Stimulated activated naive B cell treated with anti-CD40 and anti-IgM and Interleukin-4, amounts not matched to agents 10 μg/mL and 1 μg/mL and 100 μg/mL, for 72 hours (primary cell): ENCODE measurements at regions not wholly inside any gene's neighbourhood (a gene's known extent, or its start where the extent isn't known, plus 50 kb on each side); places are given as distances from the start of the nearest gene placed in this dataset.

Source experiments
- ATAC-seq, 2 donors: fragments of 150-1000 bp; cut with Tn5 transposase; replicated peaks; 2 replicates each; pipeline ENCODE4 v1.10.0; 2021; ENCODE audit warnings: moderate library complexity in 1 of 2
- DNase-seq: peaks from one replicate; pipeline ENCODE4 v3.0.0; 2021
- H3K27ac Mint-ChIP-seq: one replicate; pipeline ENCODE4 v1.8.0; 2022; ENCODE audit warnings: mild to moderate bottlenecking, mixed read lengths
- H3K27me3 Mint-ChIP-seq, 2 donors: one replicate each; pipeline ENCODE4 v1.8.0; 2022; ENCODE audit warnings: mixed read lengths in 2 of 2
- H3K36me3 Mint-ChIP-seq, 2 donors: one replicate each; pipeline ENCODE4 v1.8.0; 2022; ENCODE audit warnings: mixed read lengths in 2 of 2, mild to moderate bottlenecking in 1 of 2
- H3K4me1 Mint-ChIP-seq, 2 donors: one replicate each; pipeline ENCODE4 v1.8.0; 2022; ENCODE audit warnings: mixed read lengths in 2 of 2, mild to moderate bottlenecking in 1 of 2
- H3K4me3 Mint-ChIP-seq, 2 donors: one replicate each; pipeline ENCODE4 v1.8.0; 2022; ENCODE audit warnings: mild to moderate bottlenecking in 2 of 2, mixed read lengths in 2 of 2, moderate library complexity in 1 of 2
- H3K9me3 Mint-ChIP-seq, 2 donors: one replicate each; pipeline ENCODE4 v1.8.0; 2022; ENCODE audit warnings: mixed read lengths in 2 of 2, mild to moderate bottlenecking in 1 of 2

DNA sequence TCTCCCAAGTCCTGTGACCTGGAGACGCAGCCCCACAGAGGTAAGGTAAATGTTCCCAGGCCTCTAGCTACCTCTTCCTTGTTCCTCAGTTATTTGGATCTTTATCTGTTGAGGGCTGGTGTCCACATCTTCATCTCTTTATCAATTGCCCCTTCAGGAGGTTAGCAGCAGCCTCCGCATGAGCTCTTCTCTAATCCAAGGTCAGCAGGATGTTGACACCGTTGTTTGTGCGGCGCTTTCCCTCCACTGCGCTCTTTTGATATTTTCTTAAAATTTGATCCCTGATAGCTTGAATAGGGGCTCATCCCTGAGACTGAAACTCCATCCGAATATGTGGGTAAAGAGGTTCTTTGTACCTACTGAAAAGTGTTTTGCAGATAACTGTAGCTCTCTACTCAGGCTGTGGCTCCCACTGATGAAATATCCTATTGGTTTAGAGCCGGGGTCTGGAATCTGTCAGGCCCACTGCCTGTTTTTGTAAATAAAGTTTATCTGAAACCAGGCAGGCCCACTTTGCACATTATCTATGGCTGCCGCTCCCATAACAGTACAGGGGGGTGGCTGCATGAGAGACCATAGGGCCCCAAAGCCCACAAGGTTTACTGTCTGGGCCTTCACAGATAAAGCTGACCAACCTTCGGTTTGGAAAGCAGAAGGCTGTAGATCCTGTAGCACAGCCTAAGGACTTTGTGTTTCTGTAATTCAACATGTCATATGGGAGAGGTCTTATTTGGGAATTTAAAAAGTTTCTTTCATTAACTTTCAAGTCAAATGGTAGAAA lies 362.6 kb downstream of the QKI start:
- Mint-ChIP-seq H3K27ac (no peak overlapping the region), H3K27me3 (no peaks in the 10 kb centered on the region), H3K4me1 (peaks cover 0 to 1% of the 10 kb centered on the region in 2 donors), H3K9me3 (no peaks in the 10 kb centered on the region), H3K4me3 (no peak overlapping the region), H3K36me3 (no peaks in the 10 kb centered on the region)
- ATAC-seq (no peak), DNase-seq (no peak)

DNA sequence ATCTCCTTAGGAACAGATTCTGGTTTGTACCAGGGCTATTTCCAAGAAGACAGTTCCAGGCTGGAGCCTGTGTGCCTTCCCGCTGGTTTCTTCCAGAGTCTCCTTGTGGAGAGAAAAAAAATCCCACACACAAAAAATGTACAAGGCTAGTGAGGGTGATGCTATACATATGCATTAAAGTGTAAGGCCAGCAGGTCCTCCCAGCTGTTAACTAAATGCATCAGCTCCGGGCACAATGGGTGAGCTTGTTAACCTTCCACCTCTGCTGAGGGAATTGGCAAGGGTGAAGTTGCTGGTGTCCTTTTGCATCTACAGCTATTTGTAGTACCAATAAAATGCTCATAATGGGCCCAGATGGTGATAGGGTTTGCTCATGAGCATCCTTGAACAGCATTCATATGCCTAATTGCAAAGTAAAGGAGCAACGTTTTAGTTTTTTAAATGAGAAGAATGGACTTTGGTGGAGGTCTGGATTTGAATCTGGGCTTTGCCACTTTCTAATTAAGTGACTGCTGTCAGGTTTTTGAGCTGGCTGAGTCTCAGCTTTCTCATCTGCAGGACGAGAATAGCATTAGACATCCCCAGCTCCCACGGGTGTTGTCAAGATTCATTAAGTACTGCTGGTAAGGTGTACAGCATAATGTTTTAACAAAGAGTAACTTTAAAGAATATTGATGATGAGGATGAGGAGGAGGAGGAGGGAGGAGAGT lies 361.8 kb downstream of the QKI start:
- Mint-ChIP-seq H3K4me1 (no peaks in the 10 kb centered on the region), H3K4me3 (no peak overlapping the region), H3K36me3 (no peaks in the 10 kb centered on the region), H3K27me3 (no peaks in the 10 kb centered on the region), H3K9me3 (no peaks in the 10 kb centered on the region), H3K27ac (no peak overlapping the region)
- no peak for DNase-seq
- ATAC-seq = no peak

DNA sequence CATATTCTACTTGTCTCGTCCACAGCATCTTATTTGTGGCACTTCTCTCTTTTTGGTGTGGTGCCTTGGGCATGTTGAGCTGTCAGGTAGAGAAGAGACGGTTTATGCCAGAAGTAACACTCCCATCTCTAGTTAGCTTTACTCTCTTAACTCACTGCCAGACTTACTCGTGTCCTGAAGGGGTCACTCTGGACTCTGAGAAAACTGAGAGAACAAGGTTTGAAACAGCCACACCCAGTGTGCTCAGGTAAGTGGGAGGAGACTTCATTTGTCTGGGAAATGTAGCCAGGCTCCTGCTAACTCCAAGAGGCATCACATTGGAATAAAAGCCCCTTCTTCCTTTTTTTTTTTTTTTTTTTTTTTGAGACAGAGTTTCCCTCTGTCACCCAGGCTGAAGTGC lies 360.8 kb downstream of the QKI start:
- ATAC-seq (no peak), DNase-seq (no peak)
- Mint-ChIP-seq H3K27me3 (no peaks in the 10 kb centered on the region), H3K4me1 (no peaks in the 10 kb centered on the region), H3K36me3 (no peaks in the 10 kb centered on the region), H3K27ac (no peak overlapping the region), H3K4me3 (no peak overlapping the region), H3K9me3 (no peaks in the 10 kb centered on the region)

DNA sequence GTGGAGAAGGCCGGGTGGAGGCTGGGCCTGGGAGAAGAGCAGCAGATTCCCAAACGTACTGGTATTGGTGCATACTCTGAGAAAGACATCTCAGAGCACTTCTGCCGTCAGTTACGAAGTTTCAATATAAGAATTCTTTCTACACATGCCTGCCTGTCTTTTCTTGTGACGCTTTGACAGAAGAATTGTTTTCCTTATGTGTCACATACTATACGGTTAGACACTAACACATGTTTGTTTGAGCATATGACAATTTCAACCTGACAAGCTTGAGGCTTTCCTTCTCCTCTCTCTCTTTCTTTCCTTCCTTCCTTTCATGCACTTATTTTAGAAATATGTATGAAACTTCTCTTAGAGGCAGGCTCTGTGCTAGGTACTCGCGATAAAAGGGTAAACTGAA lies 360.0 kb downstream of the QKI start:
- no peak overlapping the region for H3K4me3 Mint-ChIP-seq
- no peaks in the 10 kb centered on the region for H3K4me1 Mint-ChIP-seq
- no peaks in the 10 kb centered on the region for H3K27me3 Mint-ChIP-seq

DNA sequence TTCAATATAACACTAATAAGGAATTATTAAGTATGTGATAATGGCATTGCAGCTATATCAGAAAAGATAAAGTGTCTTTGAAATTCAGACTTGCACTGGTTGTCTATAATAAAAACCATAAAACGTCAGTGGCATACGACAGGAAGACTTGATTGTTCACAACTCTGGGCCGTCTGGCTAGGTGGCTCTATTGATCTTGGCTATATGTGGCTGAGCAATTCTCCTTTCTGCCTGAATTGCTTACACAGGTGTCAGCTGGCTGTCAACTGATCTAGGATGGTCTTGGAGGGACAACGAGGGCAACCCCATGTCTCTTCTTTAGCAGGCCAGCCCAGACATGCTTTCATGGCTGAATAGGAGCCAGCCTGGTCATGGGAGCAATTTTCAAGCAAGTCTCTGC lies 359.1 kb downstream of the QKI start:
- Mint-ChIP-seq H3K4me1 (no peaks in the 10 kb centered on the region), H3K9me3 (no peaks in the 10 kb centered on the region), H3K4me3 (no peak overlapping the region), H3K36me3 (no peaks in the 10 kb centered on the region), H3K27me3 (peaks cover 3 to 4% of the 10 kb centered on the region in 2 donors), H3K27ac (no peak overlapping the region)
- DNase-seq = no peak
- ATAC-seq = no peak

More for the DNA sequence above, 360.0 kb downstream of the QKI start:
- H3K27ac Mint-ChIP-seq = no peak overlapping the region
- H3K36me3 Mint-ChIP-seq = no peaks in the 10 kb centered on the region
- DNase-seq = no peak
- ATAC-seq = no peak
- H3K9me3 Mint-ChIP-seq = no peaks in the 10 kb centered on the region

DNA sequence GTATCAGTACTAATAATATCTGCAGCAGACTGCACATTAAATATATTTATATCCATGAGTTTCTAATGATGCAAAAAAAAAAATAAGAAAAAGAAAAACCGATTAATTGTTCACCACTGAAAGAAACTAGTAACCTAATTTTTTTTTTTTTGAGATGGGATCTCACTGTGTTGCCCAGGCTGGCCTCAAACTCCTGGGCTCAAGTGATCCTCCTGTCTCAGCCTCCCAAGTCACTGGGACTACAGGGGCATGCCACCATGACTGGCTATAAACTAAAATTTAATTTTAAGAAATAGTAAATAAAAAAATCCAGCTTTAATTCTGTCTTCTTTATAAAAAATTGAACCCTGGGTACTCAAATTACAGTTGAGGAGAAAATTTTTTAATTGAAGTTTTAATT lies 358.2 kb downstream of the QKI start:
- no peak for ATAC-seq

DNA sequence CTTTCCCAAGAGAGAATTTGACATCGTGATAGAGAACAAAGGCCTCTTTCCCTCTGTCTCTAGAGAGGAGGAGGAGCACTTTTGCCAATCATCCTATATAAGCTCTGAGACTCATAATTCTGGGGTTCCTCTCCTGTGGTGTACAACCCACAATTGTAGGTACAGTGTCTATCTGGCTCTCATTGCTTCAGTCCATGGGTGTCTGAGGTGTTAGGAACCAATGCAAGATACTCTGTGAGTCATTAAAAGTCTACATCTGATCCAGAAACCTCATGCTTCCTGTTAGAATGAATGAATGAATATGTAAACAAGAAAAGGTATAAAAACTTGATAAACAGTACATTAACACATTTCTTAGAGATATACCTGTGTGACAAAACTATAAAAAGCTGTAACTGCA lies 356.7 kb downstream of the QKI start:
- H3K36me3 Mint-ChIP-seq = no peaks in the 10 kb centered on the region
- H3K4me3 Mint-ChIP-seq = no peak overlapping the region
- H3K9me3 Mint-ChIP-seq = no peaks in the 10 kb centered on the region
- no peaks in the 10 kb centered on the region for H3K4me1 Mint-ChIP-seq
- H3K27ac Mint-ChIP-seq = no peak overlapping the region
- no peak for ATAC-seq
- no peak for DNase-seq
- H3K27me3 Mint-ChIP-seq = peaks cover 12 to 21% of the 10 kb centered on the region in 2 donors

More for the DNA sequence above, 358.2 kb downstream of the QKI start:
- Mint-ChIP-seq H3K4me3 (no peak overlapping the region), H3K9me3 (no peaks in the 10 kb centered on the region), H3K4me1 (no peaks in the 10 kb centered on the region), H3K36me3 (no peaks in the 10 kb centered on the region), H3K27me3 (peaks cover 4 to 13% of the 10 kb centered on the region in 2 donors), H3K27ac (no peak overlapping the region)
- DNase-seq = no peak

DNA sequence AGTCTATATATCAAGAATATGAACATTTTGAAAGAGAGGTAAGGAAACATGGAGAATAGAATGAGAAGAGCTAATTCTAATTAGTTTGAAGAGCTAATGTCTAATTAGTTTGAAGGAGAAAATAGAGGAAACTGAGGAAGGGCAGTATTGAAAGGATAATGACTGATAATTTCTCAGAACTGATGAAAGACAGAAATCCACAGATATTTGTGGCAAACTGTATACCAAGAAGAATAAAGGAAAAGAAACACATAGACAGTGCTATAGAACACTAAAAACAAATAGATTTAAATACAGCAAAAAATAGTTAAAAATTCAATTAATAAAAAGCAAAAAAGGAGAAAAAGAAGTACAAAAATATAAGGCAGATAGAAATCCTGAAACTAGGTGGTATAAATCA lies 354.4 kb downstream of the QKI start:
- no peaks in the 10 kb centered on the region for H3K36me3 Mint-ChIP-seq
- ATAC-seq (no peak), DNase-seq (no peak)
- no peak overlapping the region for H3K4me3 Mint-ChIP-seq
- H3K27ac Mint-ChIP-seq = no peak overlapping the region
- H3K27me3 Mint-ChIP-seq = peaks cover 17 to 29% of the 10 kb centered on the region in 2 donors
- H3K9me3 Mint-ChIP-seq = no peaks in the 10 kb centered on the region
- no peaks in the 10 kb centered on the region for H3K4me1 Mint-ChIP-seq

DNA sequence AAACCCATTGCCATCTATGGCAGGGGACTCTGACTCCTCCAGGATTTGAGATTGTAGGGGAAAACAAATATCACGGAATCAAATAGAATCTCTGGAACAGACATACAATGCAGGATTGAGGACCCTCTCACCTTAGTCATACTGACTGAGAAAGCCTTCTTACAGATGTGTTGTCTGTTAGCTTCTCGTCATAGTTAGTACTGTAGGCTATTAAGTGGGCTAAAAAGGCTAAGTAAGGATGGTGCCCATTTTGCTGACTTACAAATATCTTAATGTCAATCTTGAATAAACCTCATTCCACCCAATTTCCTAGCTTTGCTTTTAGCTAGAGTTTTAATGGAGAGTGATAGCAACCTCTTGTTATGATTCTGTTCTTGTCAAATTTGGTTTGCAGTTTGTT lies 352.4 kb downstream of the QKI start:
- no peak for ATAC-seq
- no peak for DNase-seq
- Mint-ChIP-seq H3K4me1 (no peaks in the 10 kb centered on the region), H3K27me3 (peaks cover 21 to 36% of the 10 kb centered on the region in 2 donors), H3K9me3 (no peaks in the 10 kb centered on the region), H3K36me3 (no peaks in the 10 kb centered on the region), H3K27ac (no peak overlapping the region), H3K4me3 (no peak overlapping the region)

DNA sequence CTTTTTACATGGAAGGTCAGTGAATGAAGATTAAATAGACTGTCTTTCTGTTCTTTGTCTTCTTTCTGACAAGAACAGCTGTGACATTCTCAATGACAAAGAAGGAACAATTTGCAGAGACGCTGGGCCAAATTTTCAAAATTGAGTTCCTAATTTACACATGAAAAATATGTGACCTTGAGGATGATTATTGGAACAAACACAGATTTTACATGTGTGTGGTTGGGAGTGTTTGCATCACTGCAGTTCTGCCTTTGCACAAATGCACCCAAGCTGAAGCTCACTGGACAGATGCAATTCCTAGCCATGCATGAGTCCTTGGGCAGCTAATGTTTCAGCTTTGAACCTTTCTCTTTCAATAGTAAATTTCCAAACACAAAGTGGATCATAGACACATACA lies 350.8 kb downstream of the QKI start:
- H3K36me3 Mint-ChIP-seq = no peaks in the 10 kb centered on the region
- no peak for ATAC-seq
- peaks cover 24 to 38% of the 10 kb centered on the region in 2 donors for H3K27me3 Mint-ChIP-seq
- H3K27ac Mint-ChIP-seq = no peak overlapping the region
- no peak for DNase-seq
- H3K4me1 Mint-ChIP-seq = no peaks in the 10 kb centered on the region
- H3K4me3 Mint-ChIP-seq = no peak overlapping the region
- no peaks in the 10 kb centered on the region for H3K9me3 Mint-ChIP-seq

DNA sequence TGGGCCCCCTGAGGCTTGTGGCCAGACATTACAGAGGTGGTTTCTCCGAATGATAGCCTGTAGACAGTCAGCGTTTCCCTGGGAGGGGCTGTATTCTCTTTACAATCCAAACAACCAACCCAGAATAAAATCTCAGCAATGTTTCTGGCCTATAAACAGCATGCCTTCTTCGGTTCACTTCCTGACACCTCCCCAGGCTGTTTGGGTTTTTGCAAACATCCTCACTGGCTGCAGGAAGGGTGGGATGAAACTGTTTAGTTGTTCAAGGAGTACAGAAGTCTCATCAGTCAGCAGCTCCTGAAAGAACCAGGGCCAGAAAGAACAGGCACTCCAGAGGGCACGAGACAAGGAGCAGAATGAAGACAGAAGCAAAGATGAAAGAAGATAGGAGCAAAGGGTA lies 350.0 kb downstream of the QKI start:
- DNase-seq (no peak), ATAC-seq (no peak)
- H3K27ac Mint-ChIP-seq = no peak overlapping the region
- H3K9me3 Mint-ChIP-seq = no peaks in the 10 kb centered on the region
- H3K36me3 Mint-ChIP-seq = no peaks in the 10 kb centered on the region
- peaks cover 25 to 42% of the 10 kb centered on the region in 2 donors for H3K27me3 Mint-ChIP-seq
- H3K4me3 Mint-ChIP-seq = no peak overlapping the region
- no peaks in the 10 kb centered on the region for H3K4me1 Mint-ChIP-seq

DNA sequence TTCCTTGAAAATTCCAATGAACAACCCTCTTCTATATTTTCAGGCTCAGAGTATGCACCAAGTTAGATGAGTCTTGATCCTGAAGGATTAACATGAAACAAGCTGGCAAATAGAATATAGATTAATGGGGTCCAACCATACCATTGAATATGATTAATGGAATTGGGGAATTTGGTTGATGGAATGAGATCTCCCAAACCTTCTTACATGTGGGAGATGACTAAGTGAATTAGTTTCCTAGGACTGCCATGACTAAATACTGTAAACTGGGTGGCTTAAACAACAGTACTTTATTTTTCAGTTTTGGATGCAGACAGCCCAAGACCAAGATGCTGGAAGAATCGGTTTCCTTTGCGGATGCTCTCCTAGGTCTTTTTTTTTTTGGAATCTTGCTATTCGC lies 347.0 kb downstream of the QKI start:
- Mint-ChIP-seq H3K36me3 (no peaks in the 10 kb centered on the region), H3K4me3 (no peak overlapping the region), H3K4me1 (peaks cover 9 to 15% of the 10 kb centered on the region in 2 donors), H3K9me3 (peaks cover 0 to 4% of the 10 kb centered on the region in 2 donors), H3K27ac (no peak overlapping the region), H3K27me3 (peaks cover 16 to 31% of the 10 kb centered on the region in 2 donors)
- no peak for DNase-seq
- ATAC-seq = no peak

DNA sequence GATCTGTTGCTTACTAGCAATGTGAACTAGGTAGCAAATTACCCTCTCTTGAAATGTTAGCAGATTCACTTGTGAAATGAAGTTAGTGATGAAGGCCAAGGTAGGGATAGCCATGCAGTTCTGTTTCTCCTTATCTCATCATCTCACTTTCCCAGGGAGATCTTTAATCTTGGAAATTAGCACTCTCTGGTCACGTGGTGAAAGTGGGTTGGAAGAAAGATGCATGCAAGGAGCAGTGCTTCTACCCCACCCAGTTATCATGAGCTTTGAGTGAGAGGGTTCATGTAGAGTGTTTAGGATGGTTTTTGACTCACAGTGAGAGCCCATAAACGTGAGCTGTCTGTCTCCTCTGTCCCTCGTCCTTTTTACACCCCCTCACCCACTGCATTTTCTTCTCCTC lies 346.3 kb downstream of the QKI start:
- Mint-ChIP-seq H3K4me1 (peaks cover 10 to 19% of the 10 kb centered on the region in 2 donors), H3K27ac (no peak overlapping the region), H3K9me3 (peaks cover 0 to 4% of the 10 kb centered on the region in 2 donors), H3K27me3 (peaks cover 12 to 26% of the 10 kb centered on the region in 2 donors), H3K36me3 (no peaks in the 10 kb centered on the region), H3K4me3 (no peak overlapping the region)
- no peak for DNase-seq
- ATAC-seq = no peak

DNA sequence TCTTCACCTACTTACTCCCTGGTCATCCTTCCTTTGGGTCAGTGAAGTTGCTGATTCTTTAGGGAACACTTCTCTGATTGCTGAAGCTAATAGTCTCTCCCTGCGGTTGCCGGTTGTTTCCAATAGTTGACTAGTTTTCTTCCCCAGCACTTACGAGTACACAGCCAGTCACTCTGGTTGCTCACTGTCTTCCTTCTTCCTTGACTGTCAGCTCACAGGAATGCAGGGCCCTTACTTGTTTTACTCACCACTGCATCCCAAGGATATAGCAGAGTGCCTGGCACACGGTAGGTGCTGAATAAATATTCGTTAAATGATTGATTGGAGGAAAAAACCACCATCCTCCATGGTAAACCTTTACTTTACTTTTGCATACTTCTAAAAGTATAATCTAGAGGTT lies 345.0 kb downstream of the QKI start:
- Mint-ChIP-seq H3K9me3 (peaks cover 0 to 4% of the 10 kb centered on the region in 2 donors), H3K4me1 (peaks cover 19 to 32% of the 10 kb centered on the region in 2 donors), H3K27me3 (peaks cover 14 to 21% of the 10 kb centered on the region in 2 donors), H3K36me3 (no peaks in the 10 kb centered on the region), H3K27ac (no peak overlapping the region), H3K4me3 (no peak overlapping the region)
- DNase-seq = no peak
- ATAC-seq = no peak

DNA sequence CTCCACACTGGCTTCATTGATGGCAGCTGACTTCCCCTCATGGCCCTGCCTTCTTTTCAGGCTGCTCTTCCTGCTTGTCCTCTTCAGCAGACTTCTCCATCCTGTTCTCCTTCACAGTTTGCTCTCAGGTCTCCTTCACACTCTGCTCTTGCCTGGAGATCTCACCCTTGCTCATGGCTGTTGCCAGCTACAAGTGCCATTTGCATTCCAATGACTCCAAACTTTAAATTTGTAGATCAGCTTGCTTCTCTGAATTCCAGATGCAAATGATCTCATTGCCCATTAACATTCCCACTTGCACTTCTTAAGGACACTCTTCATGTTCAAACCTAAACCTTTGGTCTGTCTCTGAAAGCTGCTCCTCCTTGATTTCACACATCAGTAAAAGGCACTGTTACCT lies 343.0 kb downstream of the QKI start:
- H3K36me3 Mint-ChIP-seq = peaks cover under 1% of the 10 kb centered on the region in 2 donors
- DNase-seq (no peak), ATAC-seq (no peak)
- H3K4me3 Mint-ChIP-seq = no peak overlapping the region
- peaks cover 0 to 4% of the 10 kb centered on the region in 2 donors for H3K9me3 Mint-ChIP-seq
- H3K4me1 Mint-ChIP-seq = peaks cover 21 to 34% of the 10 kb centered on the region in 2 donors
- no peak overlapping the region for H3K27ac Mint-ChIP-seq
- H3K27me3 Mint-ChIP-seq = peaks cover 12 to 22% of the 10 kb centered on the region in 2 donors
